K562 (cell line): ENCODE measurements at regions not wholly inside any gene's neighbourhood (a gene's known extent, or its start where the extent isn't known, plus 50 kb on each side); places are given as distances from the start of the nearest gene placed in this dataset.

Experiments
- FOXA3 ChIP-seq, 2 experiments: fragments of 450-650 bp in 1 of 2; sonication (generic) in 1 of 2; formaldehyde crosslinking; IDR thresholded peaks in 1 of 2; conservative IDR thresholded peaks in 1 of 2; 2 replicates each; pipeline versions ENCODE4 v1.4.0 to v1.8.0; 2020 to 2022; ENCODE audit warnings: mild to moderate bottlenecking in 2 of 2, missing genetic modification reagents in 1 of 2
- HMG20B ChIP-seq: fragments of 250-450 bp; sonication (Bioruptor Pico); IDR thresholded peaks from 2 replicates; pipeline ENCODE4 v1.5.0; 2021; ENCODE audit warnings: mild to moderate bottlenecking
- MEIS2 ChIP-seq: fragments of 450-650 bp; IDR thresholded peaks from 2 replicates; pipeline ENCODE4 v1.6.1; 2014; ENCODE audit warnings: mild to moderate bottlenecking; ENCODE audit not compliant: partially characterized antibody
- TEAD1 ChIP-seq, 2 experiments: fragments of 450-650 bp in 1 of 2; sonication (generic) in 1 of 2; formaldehyde crosslinking; IDR thresholded peaks; 2 replicates each; pipeline versions ENCODE4 v1.4.0 to v1.8.0; 2020 to 2022; ENCODE audit warnings: mild to moderate bottlenecking in 2 of 2, missing genetic modification reagents in 1 of 2
- XRCC3 ChIP-seq: fragments of 450-650 bp; IDR thresholded peaks from 2 replicates; pipeline ENCODE4 v1.6.1; 2017; ENCODE audit warnings: mild to moderate bottlenecking, moderate library complexity
- ZFX ChIP-seq: sonication (generic); formaldehyde crosslinking; IDR thresholded peaks from 2 replicates; pipeline ENCODE4 v1.8.0; 2022; ENCODE audit warnings: mild to moderate bottlenecking, missing genetic modification reagents, moderate library complexity
- ZNF431 ChIP-seq: sonication (generic); formaldehyde crosslinking; IDR thresholded peaks from 2 replicates; pipeline ENCODE4 v1.8.0; 2022; ENCODE audit warnings: mild to moderate bottlenecking, missing genetic modification reagents
- TF ChIP-seq, protein P1 (sequence below): fragments of 450-650 bp; formaldehyde crosslinking; IDR thresholded peaks from 2 replicates; pipeline ENCODE4 v1.4.0; 2020; ENCODE audit warnings: mild to moderate bottlenecking
- TF ChIP-seq, protein P2 (sequence below): sonication (generic); formaldehyde crosslinking; IDR thresholded peaks from 2 replicates; pipeline ENCODE4 v1.8.0; 2022; ENCODE audit warnings: missing genetic modification reagents, mild to moderate bottlenecking, borderline replicate concordance
- TF ChIP-seq, protein P3 (sequence below), 2 experiments: fragments of 450-650 bp; formaldehyde crosslinking in 1 of 2; IDR thresholded peaks; 2 replicates each; pipeline versions ENCODE4 v1.4.0 to v1.6.1; 2014 to 2020; ENCODE audit warnings: mild to moderate bottlenecking in 2 of 2, borderline replicate concordance in 1 of 2, low read depth in 1 of 2
- TF ChIP-seq, protein P4 (sequence below), 2 experiments: fragments of 450-650 bp; IDR thresholded peaks; 2 replicates each; pipeline ENCODE4 v1.6.1; 2018; ENCODE audit warnings: mild to moderate bottlenecking in 2 of 2, low read depth in 1 of 2; ENCODE audit not compliant: partially characterized antibody in 2 of 2

DNA sequence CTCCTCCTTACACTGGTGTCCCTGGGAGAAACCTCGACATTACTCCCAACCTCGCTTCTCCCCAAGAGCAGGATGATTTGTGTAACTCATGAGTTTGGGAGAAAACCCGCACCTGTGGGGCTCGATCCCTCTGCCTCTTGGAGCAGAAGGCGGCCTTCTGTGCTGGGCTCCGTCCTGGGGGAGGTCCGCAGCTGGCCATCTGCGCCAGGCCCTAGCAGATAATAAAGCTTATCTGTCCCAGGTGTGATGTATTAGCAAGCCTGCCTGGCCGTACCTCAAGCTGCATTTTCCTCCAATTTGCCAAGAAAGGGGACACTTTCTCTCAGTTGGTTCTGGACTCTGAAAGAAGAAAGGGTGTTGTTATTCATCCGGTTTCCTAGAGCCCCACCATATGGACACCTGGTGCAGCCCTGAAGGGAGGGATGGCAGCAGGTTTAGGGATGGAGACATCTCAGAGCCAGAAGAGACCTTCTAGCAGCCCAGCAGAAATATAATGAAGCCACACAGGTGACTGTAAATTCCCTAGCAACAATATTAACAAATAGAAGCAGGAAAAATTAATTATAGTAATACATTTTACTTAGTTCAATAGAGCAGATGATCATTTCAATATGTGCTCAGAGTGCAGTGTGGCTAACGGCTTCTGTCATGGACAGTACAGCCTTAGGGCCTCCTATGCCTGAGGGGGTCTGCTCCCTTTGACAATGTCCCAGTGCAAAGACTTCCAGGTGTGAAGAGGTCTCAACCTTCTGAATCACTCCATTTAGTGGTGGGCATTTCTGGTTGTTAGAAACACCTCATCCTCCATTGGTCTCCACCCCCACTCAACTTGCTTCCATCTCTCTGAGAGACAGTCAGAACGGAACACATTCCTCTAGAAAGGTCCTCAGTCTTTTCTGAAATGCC, 94.8 kb downstream of the CPN2 start (continued):
- TF ChIP-seq, protein P1, sequence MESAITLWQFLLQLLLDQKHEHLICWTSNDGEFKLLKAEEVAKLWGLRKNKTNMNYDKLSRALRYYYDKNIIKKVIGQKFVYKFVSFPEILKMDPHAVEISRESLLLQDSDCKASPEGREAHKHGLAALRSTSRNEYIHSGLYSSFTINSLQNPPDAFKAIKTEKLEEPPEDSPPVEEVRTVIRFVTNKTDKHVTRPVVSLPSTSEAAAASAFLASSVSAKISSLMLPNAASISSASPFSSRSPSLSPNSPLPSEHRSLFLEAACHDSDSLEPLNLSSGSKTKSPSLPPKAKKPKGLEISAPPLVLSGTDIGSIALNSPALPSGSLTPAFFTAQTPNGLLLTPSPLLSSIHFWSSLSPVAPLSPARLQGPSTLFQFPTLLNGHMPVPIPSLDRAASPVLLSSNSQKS (CRISPR knock-in tag) = 0 out of 2 replicates have a peak, but pooled peaks have one; percentile 41
- TF ChIP-seq ZNF431 (CRISPR knock-in tag) (no peak), XRCC3 (no peak), ZFX (CRISPR knock-in tag) (peak; percentile 24; the same call in 1 of the 2 replicates), FOXA3 (CRISPR knock-in tag; conservative IDR thresholded peaks at IDR 0.05 in 1 of 2, IDR thresholded peaks at IDR 0.05 in 1 of 2) (peak in 1 of 2 experiments; percentile 15; a peak in 1 of 4 replicates), TEAD1 (CRISPR knock-in tag; IDR thresholded peaks at IDR 0.05) (peak in 1 of 2 experiments; percentile 51; a peak in 1 of 4 replicates), HMG20B (0 out of 2 replicates have a peak, but pooled peaks have one; percentile 0), MEIS2 (peak; percentile 43)
- TF ChIP-seq, protein P2, sequence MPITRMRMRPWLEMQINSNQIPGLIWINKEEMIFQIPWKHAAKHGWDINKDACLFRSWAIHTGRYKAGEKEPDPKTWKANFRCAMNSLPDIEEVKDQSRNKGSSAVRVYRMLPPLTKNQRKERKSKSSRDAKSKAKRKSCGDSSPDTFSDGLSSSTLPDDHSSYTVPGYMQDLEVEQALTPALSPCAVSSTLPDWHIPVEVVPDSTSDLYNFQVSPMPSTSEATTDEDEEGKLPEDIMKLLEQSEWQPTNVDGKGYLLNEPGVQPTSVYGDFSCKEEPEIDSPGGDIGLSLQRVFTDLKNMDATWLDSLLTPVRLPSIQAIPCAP (CRISPR knock-in tag) = no peak
- TF ChIP-seq, protein P3, sequence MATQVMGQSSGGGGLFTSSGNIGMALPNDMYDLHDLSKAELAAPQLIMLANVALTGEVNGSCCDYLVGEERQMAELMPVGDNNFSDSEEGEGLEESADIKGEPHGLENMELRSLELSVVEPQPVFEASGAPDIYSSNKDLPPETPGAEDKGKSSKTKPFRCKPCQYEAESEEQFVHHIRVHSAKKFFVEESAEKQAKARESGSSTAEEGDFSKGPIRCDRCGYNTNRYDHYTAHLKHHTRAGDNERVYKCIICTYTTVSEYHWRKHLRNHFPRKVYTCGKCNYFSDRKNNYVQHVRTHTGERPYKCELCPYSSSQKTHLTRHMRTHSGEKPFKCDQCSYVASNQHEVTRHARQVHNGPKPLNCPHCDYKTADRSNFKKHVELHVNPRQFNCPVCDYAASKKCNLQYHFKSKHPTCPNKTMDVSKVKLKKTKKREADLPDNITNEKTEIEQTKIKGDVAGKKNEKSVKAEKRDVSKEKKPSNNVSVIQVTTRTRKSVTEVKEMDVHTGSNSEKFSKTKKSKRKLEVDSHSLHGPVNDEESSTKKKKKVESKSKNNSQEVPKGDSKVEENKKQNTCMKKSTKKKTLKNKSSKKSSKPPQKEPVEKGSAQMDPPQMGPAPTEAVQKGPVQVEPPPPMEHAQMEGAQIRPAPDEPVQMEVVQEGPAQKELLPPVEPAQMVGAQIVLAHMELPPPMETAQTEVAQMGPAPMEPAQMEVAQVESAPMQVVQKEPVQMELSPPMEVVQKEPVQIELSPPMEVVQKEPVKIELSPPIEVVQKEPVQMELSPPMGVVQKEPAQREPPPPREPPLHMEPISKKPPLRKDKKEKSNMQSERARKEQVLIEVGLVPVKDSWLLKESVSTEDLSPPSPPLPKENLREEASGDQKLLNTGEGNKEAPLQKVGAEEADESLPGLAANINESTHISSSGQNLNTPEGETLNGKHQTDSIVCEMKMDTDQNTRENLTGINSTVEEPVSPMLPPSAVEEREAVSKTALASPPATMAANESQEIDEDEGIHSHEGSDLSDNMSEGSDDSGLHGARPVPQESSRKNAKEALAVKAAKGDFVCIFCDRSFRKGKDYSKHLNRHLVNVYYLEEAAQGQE (IDR thresholded peaks at IDR 0.05; ENCODE audit: borderline replicate concordance) = peak; percentile 36; the same call in 1 of the 2 replicates
- TF ChIP-seq, protein P3 (CRISPR knock-in tag; IDR thresholded peaks at IDR 0.05; ENCODE audit: low read depth) = no peak
- TF ChIP-seq, protein P4, sequence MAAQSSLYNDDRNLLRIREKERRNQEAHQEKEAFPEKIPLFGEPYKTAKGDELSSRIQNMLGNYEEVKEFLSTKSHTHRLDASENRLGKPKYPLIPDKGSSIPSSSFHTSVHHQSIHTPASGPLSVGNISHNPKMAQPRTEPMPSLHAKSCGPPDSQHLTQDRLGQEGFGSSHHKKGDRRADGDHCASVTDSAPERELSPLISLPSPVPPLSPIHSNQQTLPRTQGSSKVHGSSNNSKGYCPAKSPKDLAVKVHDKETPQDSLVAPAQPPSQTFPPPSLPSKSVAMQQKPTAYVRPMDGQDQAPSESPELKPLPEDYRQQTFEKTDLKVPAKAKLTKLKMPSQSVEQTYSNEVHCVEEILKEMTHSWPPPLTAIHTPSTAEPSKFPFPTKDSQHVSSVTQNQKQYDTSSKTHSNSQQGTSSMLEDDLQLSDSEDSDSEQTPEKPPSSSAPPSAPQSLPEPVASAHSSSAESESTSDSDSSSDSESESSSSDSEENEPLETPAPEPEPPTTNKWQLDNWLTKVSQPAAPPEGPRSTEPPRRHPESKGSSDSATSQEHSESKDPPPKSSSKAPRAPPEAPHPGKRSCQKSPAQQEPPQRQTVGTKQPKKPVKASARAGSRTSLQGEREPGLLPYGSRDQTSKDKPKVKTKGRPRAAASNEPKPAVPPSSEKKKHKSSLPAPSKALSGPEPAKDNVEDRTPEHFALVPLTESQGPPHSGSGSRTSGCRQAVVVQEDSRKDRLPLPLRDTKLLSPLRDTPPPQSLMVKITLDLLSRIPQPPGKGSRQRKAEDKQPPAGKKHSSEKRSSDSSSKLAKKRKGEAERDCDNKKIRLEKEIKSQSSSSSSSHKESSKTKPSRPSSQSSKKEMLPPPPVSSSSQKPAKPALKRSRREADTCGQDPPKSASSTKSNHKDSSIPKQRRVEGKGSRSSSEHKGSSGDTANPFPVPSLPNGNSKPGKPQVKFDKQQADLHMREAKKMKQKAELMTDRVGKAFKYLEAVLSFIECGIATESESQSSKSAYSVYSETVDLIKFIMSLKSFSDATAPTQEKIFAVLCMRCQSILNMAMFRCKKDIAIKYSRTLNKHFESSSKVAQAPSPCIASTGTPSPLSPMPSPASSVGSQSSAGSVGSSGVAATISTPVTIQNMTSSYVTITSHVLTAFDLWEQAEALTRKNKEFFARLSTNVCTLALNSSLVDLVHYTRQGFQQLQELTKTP (IDR thresholded peaks at IDR 0.05; ENCODE audit: low read depth in 1 of 2, partially characterized antibody in 2 of 2) = no peak
